ENCODE measurements at regions not wholly inside any gene's neighbourhood (a gene's known extent, or its start where the extent isn't known, plus 50 kb on each side); places are given as distances from the start of the nearest gene placed in this dataset.
"Not testable (repeated sequence)": the region's sequence is repeated elsewhere in the genome, so short reads cannot be mapped to it uniquely, and the experiment has no call there.

DNA sequence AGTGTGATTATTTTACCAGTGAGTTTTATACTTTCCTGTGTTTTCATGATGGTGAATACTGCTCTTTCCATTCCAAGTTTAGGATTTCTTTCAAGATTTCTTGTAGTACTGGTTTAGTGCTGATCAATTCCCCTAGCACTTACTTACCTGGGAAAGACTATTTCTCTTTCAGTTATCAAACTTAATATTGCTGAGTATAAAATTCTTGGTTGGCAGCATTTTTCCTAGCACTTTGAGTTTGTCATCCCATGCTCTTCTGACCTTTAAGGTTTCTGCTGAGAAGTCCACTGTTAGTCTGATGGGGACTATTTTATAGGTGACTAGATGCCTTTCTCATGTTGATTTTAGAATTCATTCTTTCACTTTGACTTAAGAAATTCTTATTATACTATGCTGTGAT lies 842.8 kb upstream of the CITED2 start:
- H3K4me3 ChIP-seq (ENCODE audit: low read depth, low read length), result no peak overlapping the region
- H3K27me3 ChIP-seq (ENCODE audit: control insufficient read depth, insufficient read depth, low read length), result no peaks in the 10 kb centered on the region
- H3K9ac ChIP-seq (ENCODE audit: low read length), result no peak overlapping the region
- H3K27ac ChIP-seq (ENCODE audit: low read depth, low read length), result no peak overlapping the region
- H3K36me3 ChIP-seq (ENCODE audit: control insufficient read depth, insufficient read depth, low read length), result no peaks in the 10 kb centered on the region
- peaks cover 16% of the 10 kb centered on the region for H3K9me3 ChIP-seq (ENCODE audit: control insufficient read depth, insufficient read depth, low read depth, low read length)
- no peaks in the 10 kb centered on the region for H3K4me1 ChIP-seq (ENCODE audit: control insufficient read depth, insufficient read depth, low read length)

GRCh38 chr6:140209775-140210174 lies 835.3 kb upstream of the CITED2 start:
- no peak overlapping the region for H3K9ac ChIP-seq (ENCODE audit: low read length)
- no peaks in the 10 kb centered on the region for H3K9me3 ChIP-seq (ENCODE audit: control insufficient read depth, insufficient read depth, low read depth, low read length)
- H3K4me3 ChIP-seq (ENCODE audit: low read depth, low read length), result no peak overlapping the region
- no peaks in the 10 kb centered on the region for H3K36me3 ChIP-seq (ENCODE audit: control insufficient read depth, insufficient read depth, low read length)
- H3K27ac ChIP-seq (ENCODE audit: low read depth, low read length), result no peak overlapping the region
- H3K4me1 ChIP-seq (ENCODE audit: control insufficient read depth, insufficient read depth, low read length), result no peaks in the 10 kb centered on the region
- H3K27me3 ChIP-seq (ENCODE audit: control insufficient read depth, insufficient read depth, low read length), result no peaks in the 10 kb centered on the region

- Histone ChIP-seq H3K9me3 (ENCODE audit: control insufficient read depth, insufficient read depth, low read depth, low read length) (no peaks in the 10 kb centered on the region), H3K4me3 (ENCODE audit: low read depth, low read length) (no peak overlapping the region), H3K27me3 (ENCODE audit: control insufficient read depth, insufficient read depth, low read length) (no peaks in the 10 kb centered on the region), H3K4me1 (ENCODE audit: control insufficient read depth, insufficient read depth, low read length) (no peaks in the 10 kb centered on the region), H3K9ac (ENCODE audit: low read length) (no peak overlapping the region), H3K27ac (ENCODE audit: low read depth, low read length) (no peak overlapping the region), H3K36me3 (ENCODE audit: control insufficient read depth, insufficient read depth, low read length) (no peaks in the 10 kb centered on the region)
Observed at GRCh38 chr6:140208286-140208685, 833.8 kb upstream of the CITED2 start.

GRCh38 chr6:140205795-140206593 lies 831.5 kb upstream of the CITED2 start:
- Histone ChIP-seq H3K27ac (ENCODE audit: low read depth, low read length) (no peak overlapping the region), H3K4me1 (ENCODE audit: control insufficient read depth, insufficient read depth, low read length) (no peaks in the 10 kb centered on the region), H3K27me3 (ENCODE audit: control insufficient read depth, insufficient read depth, low read length) (no peaks in the 10 kb centered on the region)

DNA sequence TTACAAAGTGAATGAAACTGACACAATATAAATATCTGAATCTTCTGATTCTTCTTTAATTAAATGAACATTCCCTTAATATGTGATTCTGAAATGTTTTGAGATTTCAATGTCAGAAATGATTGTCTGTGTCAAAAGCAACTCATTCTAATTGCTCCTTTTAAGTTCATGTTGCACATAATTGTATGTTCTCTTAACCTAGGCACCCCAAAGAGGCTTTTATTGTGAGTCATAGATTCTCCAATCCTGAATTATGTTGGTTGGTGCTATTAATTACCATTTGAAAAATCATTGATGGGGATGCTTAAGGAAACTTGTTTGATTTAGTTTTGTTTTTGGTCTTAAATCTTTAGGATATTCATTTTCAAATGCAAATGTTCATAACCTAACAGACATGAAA lies 829.7 kb upstream of the CITED2 start:
- H3K27me3 ChIP-seq (ENCODE audit: control insufficient read depth, insufficient read depth, low read length), result no peaks in the 10 kb centered on the region
- H3K4me3 ChIP-seq (ENCODE audit: low read depth, low read length), result no peak overlapping the region
- no peaks in the 10 kb centered on the region for H3K9me3 ChIP-seq (ENCODE audit: control insufficient read depth, insufficient read depth, low read depth, low read length)
- H3K9ac ChIP-seq (ENCODE audit: low read length), result no peak overlapping the region
- no peaks in the 10 kb centered on the region for H3K4me1 ChIP-seq (ENCODE audit: control insufficient read depth, insufficient read depth, low read length)
- H3K36me3 ChIP-seq (ENCODE audit: control insufficient read depth, insufficient read depth, low read length), result no peaks in the 10 kb centered on the region
- no peak overlapping the region for H3K27ac ChIP-seq (ENCODE audit: low read depth, low read length)

More at GRCh38 chr6:140205795-140206593, 831.5 kb upstream of the CITED2 start:
- H3K36me3 ChIP-seq (ENCODE audit: control insufficient read depth, insufficient read depth, low read length), result no peaks in the 10 kb centered on the region
- no peak overlapping the region for H3K9ac ChIP-seq (ENCODE audit: low read length)
- no peak overlapping the region for H3K4me3 ChIP-seq (ENCODE audit: low read depth, low read length)
- no peaks in the 10 kb centered on the region for H3K9me3 ChIP-seq (ENCODE audit: control insufficient read depth, insufficient read depth, low read depth, low read length)

DNA sequence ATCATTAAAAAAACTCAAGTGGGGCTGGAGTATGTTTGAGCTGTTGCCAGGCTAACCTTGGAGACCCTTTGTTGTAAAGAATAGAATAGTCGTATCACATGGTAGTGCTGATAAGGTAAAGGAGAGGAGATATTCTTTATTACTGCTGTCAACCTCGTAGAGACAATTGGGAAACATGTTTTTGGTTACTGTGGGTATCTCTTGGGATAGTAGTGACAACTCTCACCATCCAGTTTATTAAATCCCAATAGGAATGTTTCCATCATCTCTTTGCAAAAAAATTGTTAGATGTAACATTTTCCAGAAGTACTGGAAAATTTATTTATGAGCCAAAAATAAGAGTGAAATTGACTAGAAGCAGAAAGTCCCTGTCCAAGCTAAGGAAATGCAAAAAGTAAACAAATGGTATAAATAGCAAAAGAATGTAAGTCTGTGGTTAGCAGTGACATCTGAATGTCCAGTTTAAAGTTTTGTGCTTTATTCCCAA lies 829.3 kb upstream of the CITED2 start:
- H3K27ac ChIP-seq (ENCODE audit: low read depth, low read length), result no peak overlapping the region
- H3K36me3 ChIP-seq (ENCODE audit: control insufficient read depth, insufficient read depth, low read length), result no peaks in the 10 kb centered on the region
- no peaks in the 10 kb centered on the region for H3K4me1 ChIP-seq (ENCODE audit: control insufficient read depth, insufficient read depth, low read length)
- no peak overlapping the region for H3K9ac ChIP-seq (ENCODE audit: low read length)
- H3K9me3 ChIP-seq (ENCODE audit: control insufficient read depth, insufficient read depth, low read depth, low read length), result no peaks in the 10 kb centered on the region
- H3K4me3 ChIP-seq (ENCODE audit: low read depth, low read length), result no peak overlapping the region
- no peaks in the 10 kb centered on the region for H3K27me3 ChIP-seq (ENCODE audit: control insufficient read depth, insufficient read depth, low read length)

GRCh38 chr6:140202964-140203515 lies 828.6 kb upstream of the CITED2 start:
- Histone ChIP-seq H3K9me3 (ENCODE audit: control insufficient read depth, insufficient read depth, low read depth, low read length) (no peaks in the 10 kb centered on the region), H3K27ac (ENCODE audit: low read depth, low read length) (no peak overlapping the region), H3K4me3 (ENCODE audit: low read depth, low read length) (no peak overlapping the region), H3K9ac (ENCODE audit: low read length) (no peak overlapping the region), H3K36me3 (ENCODE audit: control insufficient read depth, insufficient read depth, low read length) (no peaks in the 10 kb centered on the region), H3K4me1 (ENCODE audit: control insufficient read depth, insufficient read depth, low read length) (no peaks in the 10 kb centered on the region), H3K27me3 (ENCODE audit: control insufficient read depth, insufficient read depth, low read length) (no peaks in the 10 kb centered on the region)

DNA sequence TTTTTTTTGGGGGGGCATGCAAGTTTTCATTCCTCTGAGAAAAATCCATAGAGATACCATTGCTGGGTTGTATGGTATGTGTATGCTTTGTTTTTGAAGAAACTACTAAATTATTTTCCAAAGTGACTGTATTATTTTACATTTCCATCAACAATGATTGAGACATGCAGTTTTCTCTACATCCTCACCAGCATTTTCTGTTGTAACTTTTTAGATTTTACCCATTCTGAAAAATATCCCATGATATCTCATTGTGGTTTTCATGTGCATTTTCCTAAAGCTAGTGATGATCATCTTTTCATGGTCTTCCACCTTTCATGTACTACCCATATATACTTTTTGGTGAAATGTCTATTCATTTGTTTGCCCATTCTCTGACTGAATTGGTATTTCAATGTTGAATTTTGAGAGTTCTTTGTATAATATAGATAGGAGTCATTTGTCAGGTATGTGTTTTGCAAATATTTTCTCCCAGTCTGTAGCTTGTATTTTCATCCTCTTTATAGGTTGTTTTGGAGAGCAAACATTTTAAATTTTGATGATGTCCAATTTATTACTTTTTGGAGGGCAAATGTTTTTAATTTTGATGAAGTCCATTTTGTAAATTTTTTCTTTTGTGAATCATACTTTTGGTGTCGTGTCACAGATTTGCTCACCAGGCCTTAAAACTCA lies 827.5 kb upstream of the CITED2 start:
- no peak overlapping the region for H3K27ac ChIP-seq (ENCODE audit: low read depth, low read length)
- H3K9me3 ChIP-seq (ENCODE audit: control insufficient read depth, insufficient read depth, low read depth, low read length), result no peaks in the 10 kb centered on the region
- H3K36me3 ChIP-seq (ENCODE audit: control insufficient read depth, insufficient read depth, low read length), result no peaks in the 10 kb centered on the region
- H3K27me3 ChIP-seq (ENCODE audit: control insufficient read depth, insufficient read depth, low read length), result no peaks in the 10 kb centered on the region
- H3K4me3 ChIP-seq (ENCODE audit: low read depth, low read length), result no peak overlapping the region
- H3K9ac ChIP-seq (ENCODE audit: low read length), result no peak overlapping the region
- H3K4me1 ChIP-seq (ENCODE audit: control insufficient read depth, insufficient read depth, low read length), result no peaks in the 10 kb centered on the region

GRCh38 chr6:140193269-140193668 lies 818.8 kb upstream of the CITED2 start:
- H3K4me3 ChIP-seq (ENCODE audit: low read depth, low read length), result no peak overlapping the region
- H3K4me1 ChIP-seq (ENCODE audit: control insufficient read depth, insufficient read depth, low read length), result no peaks in the 10 kb centered on the region
- no peaks in the 10 kb centered on the region for H3K27me3 ChIP-seq (ENCODE audit: control insufficient read depth, insufficient read depth, low read length)
- no peaks in the 10 kb centered on the region for H3K36me3 ChIP-seq (ENCODE audit: control insufficient read depth, insufficient read depth, low read length)
- H3K9ac ChIP-seq (ENCODE audit: low read length), result no peak overlapping the region
- H3K9me3 ChIP-seq (ENCODE audit: control insufficient read depth, insufficient read depth, low read depth, low read length), result peaks cover 59% of the 10 kb centered on the region
- no peak overlapping the region for H3K27ac ChIP-seq (ENCODE audit: low read depth, low read length)

GRCh38 chr6:140192018-140192417 lies 817.6 kb upstream of the CITED2 start:
- Histone ChIP-seq H3K27ac (ENCODE audit: low read depth, low read length) (no peak overlapping the region), H3K36me3 (ENCODE audit: control insufficient read depth, insufficient read depth, low read length) (no peaks in the 10 kb centered on the region), H3K27me3 (ENCODE audit: control insufficient read depth, insufficient read depth, low read length) (no peaks in the 10 kb centered on the region), H3K4me1 (ENCODE audit: control insufficient read depth, insufficient read depth, low read length) (no peaks in the 10 kb centered on the region), H3K9me3 (ENCODE audit: control insufficient read depth, insufficient read depth, low read depth, low read length) (peaks cover 69% of the 10 kb centered on the region), H3K9ac (ENCODE audit: low read length) (no peak overlapping the region), H3K4me3 (ENCODE audit: low read depth, low read length) (no peak overlapping the region)

- not testable (repeated sequence) for H3K4me3 ChIP-seq (ENCODE audit: low read depth, low read length); H3K36me3 ChIP-seq (ENCODE audit: control insufficient read depth, insufficient read depth, low read length); H3K9ac ChIP-seq (ENCODE audit: low read length); H3K27ac ChIP-seq (ENCODE audit: low read depth, low read length); H3K4me1 ChIP-seq (ENCODE audit: control insufficient read depth, insufficient read depth, low read length); H3K27me3 ChIP-seq (ENCODE audit: control insufficient read depth, insufficient read depth, low read length)
- peaks cover 71% of the 10 kb centered on the region for H3K9me3 ChIP-seq (ENCODE audit: control insufficient read depth, insufficient read depth, low read depth, low read length)
Observed at GRCh38 chr6:140189263-140189662, 814.8 kb upstream of the CITED2 start.
